ENCODE measurements at regions not wholly inside any gene's neighbourhood (a gene's known extent, or its start where the extent isn't known, plus 50 kb on each side); places are given as distances from the start of the nearest gene placed in this dataset.

GRCh38 chr9:118578467-118578866, 790.8 kb downstream of the BRINP1 start:
- no peak for TF ChIP-seq CTCF (IDR thresholded peaks at IDR 0.05; ENCODE audit: low read depth, low read length)
- no peak for DNase-seq (ENCODE audit: extremely low read depth, low read depth)

- no peak for DNase-seq (ENCODE audit: extremely low read depth, low read depth)
- TF ChIP-seq CTCF (IDR thresholded peaks at IDR 0.05; ENCODE audit: low read depth, low read length), result no peak
Observed at GRCh38 chr9:118583414-118583813, 785.8 kb downstream of the BRINP1 start.

GRCh38 chr9:118586978-118587377, 782.3 kb downstream of the BRINP1 start:
- no peak for DNase-seq (ENCODE audit: extremely low read depth, low read depth)
- TF ChIP-seq CTCF (IDR thresholded peaks at IDR 0.05; ENCODE audit: low read depth, low read length), result no peak

GRCh38 chr9:118594428-118594827, 774.8 kb downstream of the BRINP1 start:
- TF ChIP-seq CTCF (IDR thresholded peaks at IDR 0.05; ENCODE audit: low read depth, low read length), result no peak
- DNase-seq (ENCODE audit: extremely low read depth, low read depth), result no peak

- TF ChIP-seq CTCF (IDR thresholded peaks at IDR 0.05; ENCODE audit: low read depth, low read length), result peak; percentile 45
- DNase-seq (ENCODE audit: extremely low read depth, low read depth), result no peak
Observed at GRCh38 chr9:118595719-118596305, 773.4 kb downstream of the BRINP1 start.

GRCh38 chr9:118596374-118597015, 772.7 kb downstream of the BRINP1 start:
- no peak for DNase-seq (ENCODE audit: extremely low read depth, low read depth)
- no peak for TF ChIP-seq CTCF (IDR thresholded peaks at IDR 0.05; ENCODE audit: low read depth, low read length)

GRCh38 chr9:118606668-118607067, 762.6 kb downstream of the BRINP1 start:
- no peak for TF ChIP-seq CTCF (IDR thresholded peaks at IDR 0.05; ENCODE audit: low read depth, low read length)

More at GRCh38 chr9:118606668-118607067, 762.6 kb downstream of the BRINP1 start:
- DNase-seq (ENCODE audit: extremely low read depth, low read depth), result no peak

Measured in AG09319 (cell line).